ENCODE measurements at regions not wholly inside any gene's neighbourhood (a gene's known extent, or its start where the extent isn't known, plus 50 kb on each side); places are given as distances from the start of the nearest gene placed in this dataset.
"Not testable (repeated sequence)": the region's sequence is repeated elsewhere in the genome, so short reads cannot be mapped to it uniquely, and the experiment has no call there.

GRCh38 chr1:193891788-193892187 is 705.4 kb upstream of the B3GALT2 start:
- ATAC-seq = no peak

GRCh38 chr1:193890935-193891334 is 704.5 kb upstream of the B3GALT2 start:
- no peak for ATAC-seq
- TF ChIP-seq TOX (CRISPR knock-in tag; IDR thresholded peaks at IDR 0.05; ENCODE audit: borderline replicate concordance) (no peak), ARNTL (CRISPR knock-in tag; IDR thresholded peaks at IDR 0.05; ENCODE audit: borderline replicate concordance, low read depth) (no peak), CSDC2 (CRISPR knock-in tag; IDR thresholded peaks at IDR 0.05) (no peak), OSR1 (CRISPR knock-in tag; IDR thresholded peaks at IDR 0.05) (no peak)

More at GRCh38 chr1:193891788-193892187, 705.4 kb upstream of the B3GALT2 start:
- TF ChIP-seq ZFP3 (CRISPR knock-in tag; IDR thresholded peaks at IDR 0.05) (no peak), RARB (CRISPR knock-in tag; IDR thresholded peaks at IDR 0.05) (no peak), CSDC2 (CRISPR knock-in tag; IDR thresholded peaks at IDR 0.05) (no peak), TCF4 (CRISPR knock-in tag; IDR thresholded peaks at IDR 0.05; ENCODE audit: borderline replicate concordance) (no peak), TOX (CRISPR knock-in tag; IDR thresholded peaks at IDR 0.05; ENCODE audit: borderline replicate concordance) (no peak), BACH2 (CRISPR knock-in tag; IDR thresholded peaks at IDR 0.05; ENCODE audit: borderline replicate concordance) (no peak), ZNF565 (CRISPR knock-in tag; conservative IDR thresholded peaks at IDR 0.05; ENCODE audit: low read depth) (no peak), SNAI2 (CRISPR knock-in tag; IDR thresholded peaks at IDR 0.05) (no peak), ISL1 (CRISPR knock-in tag; IDR thresholded peaks at IDR 0.05) (no peak), ZNF8 (CRISPR knock-in tag; IDR thresholded peaks at IDR 0.05) (no peak), GLIS3 (CRISPR knock-in tag; IDR thresholded peaks at IDR 0.05) (no peak), ZNF70 (CRISPR knock-in tag; IDR thresholded peaks at IDR 0.05) (no peak), CSRNP3 (CRISPR knock-in tag; IDR thresholded peaks at IDR 0.05) (no peak), ARNTL (CRISPR knock-in tag; IDR thresholded peaks at IDR 0.05; ENCODE audit: borderline replicate concordance, low read depth) (no peak), ZFP30 (CRISPR knock-in tag; IDR thresholded peaks at IDR 0.05) (no peak), PPARA (CRISPR knock-in tag; IDR thresholded peaks at IDR 0.05; ENCODE audit: borderline replicate concordance) (no peak), PATZ1 (CRISPR knock-in tag; IDR thresholded peaks at IDR 0.05; ENCODE audit: borderline replicate concordance) (no peak), CREB5 (CRISPR knock-in tag; IDR thresholded peaks at IDR 0.05; ENCODE audit: low read depth) (no peak), ZC3H10 (CRISPR knock-in tag; IDR thresholded peaks at IDR 0.05) (no peak), ESRRG (CRISPR knock-in tag; IDR thresholded peaks at IDR 0.05) (no peak)

GRCh38 chr1:193884848-193885558 is 698.6 kb upstream of the B3GALT2 start:
- ATAC-seq = no peak
- TF ChIP-seq RARB (CRISPR knock-in tag; IDR thresholded peaks at IDR 0.05) (no peak), TSHZ2 (CRISPR knock-in tag; IDR thresholded peaks at IDR 0.05) (no peak), ZNF70 (CRISPR knock-in tag; IDR thresholded peaks at IDR 0.05) (no peak), CSRNP3 (CRISPR knock-in tag; IDR thresholded peaks at IDR 0.05) (no peak), ZNF8 (CRISPR knock-in tag; IDR thresholded peaks at IDR 0.05) (no peak), ZC3H10 (CRISPR knock-in tag; IDR thresholded peaks at IDR 0.05) (no peak), POU6F1 (CRISPR knock-in tag; IDR thresholded peaks at IDR 0.05; ENCODE audit: borderline replicate concordance, low read depth) (no peak), TOX (CRISPR knock-in tag; IDR thresholded peaks at IDR 0.05; ENCODE audit: borderline replicate concordance) (no peak), TCF4 (CRISPR knock-in tag; IDR thresholded peaks at IDR 0.05; ENCODE audit: borderline replicate concordance) (no peak), SNAI2 (CRISPR knock-in tag; IDR thresholded peaks at IDR 0.05) (no peak), GLIS3 (CRISPR knock-in tag; IDR thresholded peaks at IDR 0.05) (no peak), ZNF565 (CRISPR knock-in tag; conservative IDR thresholded peaks at IDR 0.05; ENCODE audit: low read depth) (no peak), ARNTL (CRISPR knock-in tag; IDR thresholded peaks at IDR 0.05; ENCODE audit: borderline replicate concordance, low read depth) (no peak)

GRCh38 chr1:193877920-193878319 is 691.5 kb upstream of the B3GALT2 start:
- ATAC-seq = not testable (repeated sequence)
